GM12892 (cell line): ENCODE measurements at regions not wholly inside any gene's neighbourhood (a gene's known extent, or its start where the extent isn't known, plus 50 kb on each side); places are given as distances from the start of the nearest gene placed in this dataset.
"Not testable (repeated sequence)": the region's sequence is repeated elsewhere in the genome, so short reads cannot be mapped to it uniquely, and the experiment has no call there.

Experiments used
- DNase-seq: peaks from one replicate; pipeline ENCODE4 v3.0.0; 2011; ENCODE audit not compliant: insufficient read length
- FAIRE-seq: peaks from 2 replicates; lab custom pipeline; 2011; peaks lifted over from hg19 to GRCh38; lab: Jason Lieb, UNC
- POLR2A ChIP-seq: IDR thresholded peaks from 2 replicates; pipeline ENCODE4 v1.6.1; 2011; ENCODE audit warnings: low read depth, low read length, control low read depth
- POLR2AphosphoS5 ChIP-seq: IDR thresholded peaks from 2 replicates; pipeline ENCODE4 v1.6.1; 2011; ENCODE audit warnings: low read depth, low read length, control low read depth
- TAF1 ChIP-seq: IDR thresholded peaks from 2 replicates; pipeline ENCODE4 v1.6.1; 2011; ENCODE audit warnings: low read depth, mild to moderate bottlenecking, control low read depth, low read length, borderline replicate concordance

DNA sequence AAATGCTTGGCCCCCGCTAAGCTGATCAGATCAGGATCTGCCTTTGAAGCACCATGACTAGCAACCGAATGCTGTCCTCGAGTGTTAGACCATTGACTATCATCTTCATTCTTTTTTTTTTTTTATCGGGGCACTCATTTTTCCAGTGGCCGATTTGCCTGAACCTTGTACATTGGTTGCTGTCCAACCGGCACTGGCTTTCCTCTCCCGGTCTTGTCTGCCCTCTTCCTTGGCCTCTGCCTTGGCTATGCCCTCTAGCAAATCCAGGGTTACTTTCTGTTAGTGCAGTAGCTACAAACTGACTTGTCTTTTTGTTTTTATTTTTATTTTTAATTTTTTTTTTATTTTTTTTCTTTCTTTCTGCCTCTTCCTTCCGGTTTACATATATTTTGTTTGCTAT is 102.3 kb downstream of the ALG10 start:
- TF ChIP-seq POLR2A (no peak), POLR2AphosphoS5 (no peak), TAF1 (no peak)
- no peak for DNase-seq
- FAIRE-seq, result no peak

DNA sequence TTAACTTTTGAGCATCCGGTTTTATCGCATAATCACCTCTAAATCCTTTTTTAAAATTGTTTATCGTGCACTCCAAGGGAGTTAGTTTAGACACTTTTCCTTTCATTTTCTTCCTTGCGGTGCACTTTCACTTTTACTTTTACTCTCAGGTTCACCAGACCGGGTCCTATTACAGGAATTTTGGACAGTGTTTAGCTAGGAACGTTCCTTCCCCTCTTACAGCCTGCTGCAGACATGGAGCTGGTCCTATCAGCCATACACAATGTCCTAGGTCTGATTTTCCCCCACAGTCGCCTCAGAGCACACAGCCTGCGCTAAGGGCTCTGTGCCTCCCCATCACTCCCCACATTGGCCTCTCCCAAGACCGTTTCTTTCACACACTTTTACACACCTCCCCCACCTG is 103.9 kb downstream of the ALG10 start:
- DNase-seq (no peak), FAIRE-seq (no peak)
- TF ChIP-seq TAF1, result no peak
- TF ChIP-seq POLR2AphosphoS5, result no peak
- TF ChIP-seq POLR2A, result no peak

- no peak for TF ChIP-seq POLR2AphosphoS5
- FAIRE-seq (no peak), DNase-seq (no peak)
Observed at GRCh38 chr12:34126805-34127204, 104.5 kb downstream of the ALG10 start.

- not testable (repeated sequence) for DNase-seq
Observed at GRCh38 chr12:34127379-34127778, 105.1 kb downstream of the ALG10 start.

DNA sequence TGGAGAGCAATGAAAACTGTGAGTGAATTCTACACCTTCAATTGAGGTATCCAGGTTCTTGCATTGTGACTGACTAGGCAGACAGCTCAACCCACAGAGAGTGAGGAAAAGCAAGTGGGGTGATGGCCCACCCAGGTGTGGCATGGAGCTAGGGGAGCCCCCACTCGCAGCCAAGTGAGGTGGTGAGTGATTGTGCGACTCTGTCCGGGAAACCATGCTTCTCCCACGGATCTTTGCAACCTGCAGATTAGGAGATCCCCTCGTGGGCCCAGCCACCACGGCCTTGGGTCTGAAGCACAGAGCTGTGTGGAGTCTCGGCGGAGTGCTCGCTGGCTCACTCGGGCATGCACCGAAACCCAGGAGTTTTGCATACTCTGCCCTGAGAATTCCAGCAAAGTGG is 120.1 kb downstream of the ALG10 start:
- TF ChIP-seq POLR2AphosphoS5, result no peak
- TF ChIP-seq POLR2A, result no peak
- TF ChIP-seq TAF1, result no peak
- no peak for DNase-seq
- FAIRE-seq, result no peak

More at GRCh38 chr12:34127379-34127778, 105.1 kb downstream of the ALG10 start:
- FAIRE-seq, result not testable (repeated sequence)

GRCh38 chr12:34151019-34151418 is 128.7 kb downstream of the ALG10 start:
- DNase-seq, result no peak
- TF ChIP-seq TAF1 (no peak), POLR2AphosphoS5 (no peak), POLR2A (no peak)
- no peak for FAIRE-seq

GRCh38 chr12:34163443-34163842 is 141.1 kb downstream of the ALG10 start:
- no peak for FAIRE-seq
- no peak for DNase-seq
- TF ChIP-seq POLR2A, result no peak
- TF ChIP-seq POLR2AphosphoS5, result no peak
- no peak for TF ChIP-seq TAF1

DNA sequence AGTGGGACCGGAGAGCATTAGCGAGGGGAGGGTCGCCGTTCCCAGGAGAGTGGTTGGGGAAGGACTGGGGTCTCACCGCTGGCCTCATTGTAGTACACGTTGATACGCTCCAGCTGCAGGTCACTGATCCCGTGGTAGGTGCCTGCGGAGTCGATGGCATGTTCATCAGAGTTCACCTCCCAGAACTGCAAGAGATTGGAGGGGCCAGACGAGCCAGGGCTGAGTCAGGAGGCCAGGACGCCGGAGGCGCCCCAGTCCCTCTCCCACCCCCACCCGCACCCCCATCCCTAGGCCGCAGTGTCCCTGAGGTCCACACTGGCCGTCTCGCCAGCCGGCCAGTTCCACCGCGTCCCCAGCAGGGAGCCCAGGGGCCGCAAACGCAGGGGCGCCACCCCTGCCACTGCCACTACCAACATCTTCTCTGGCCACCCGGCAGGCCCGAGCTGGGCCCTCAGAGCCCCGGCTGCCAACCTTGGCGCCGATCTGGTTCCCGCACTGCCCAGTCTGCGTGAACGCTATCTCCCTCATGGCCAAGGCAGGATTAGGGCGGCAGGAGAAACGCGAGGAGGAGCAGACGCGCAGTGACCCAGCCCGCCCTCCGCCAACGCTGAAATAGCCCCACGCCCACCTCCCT is 144.2 kb downstream of the ALG10 start:
- FAIRE-seq (no peak), DNase-seq (no peak)
- no peak for TF ChIP-seq POLR2AphosphoS5
- no peak for TF ChIP-seq TAF1
- no peak for TF ChIP-seq POLR2A

DNA sequence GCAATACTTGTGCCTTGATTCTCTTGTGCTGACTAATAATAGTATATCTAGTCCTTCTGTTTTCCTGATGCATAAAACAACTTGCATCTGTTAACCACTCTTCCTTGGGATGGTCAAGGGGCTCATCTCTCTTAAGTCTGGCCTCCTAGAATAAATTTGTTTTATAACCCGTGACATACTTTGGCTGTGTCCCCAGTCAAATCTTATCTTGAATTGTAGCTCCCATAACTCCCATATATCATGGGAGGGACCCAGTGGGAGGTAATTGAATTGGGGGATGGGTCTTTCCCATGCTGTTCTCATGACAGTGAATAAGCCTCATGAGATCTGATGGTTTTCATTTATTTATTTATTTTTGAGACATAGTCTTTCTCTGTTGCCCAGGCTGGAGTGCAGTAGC is 146.2 kb downstream of the ALG10 start:
- DNase-seq, FAIRE-seq: not testable (repeated sequence)

- TF ChIP-seq POLR2AphosphoS5 (no peak), TAF1 (no peak), POLR2A (no peak)
- FAIRE-seq, result no peak
- DNase-seq, result no peak
Observed at GRCh38 chr12:34186492-34186891, 164.2 kb downstream of the ALG10 start.

GRCh38 chr12:34188974-34189373 is 166.7 kb downstream of the ALG10 start:
- FAIRE-seq, result no peak
- DNase-seq, result no peak

DNA sequence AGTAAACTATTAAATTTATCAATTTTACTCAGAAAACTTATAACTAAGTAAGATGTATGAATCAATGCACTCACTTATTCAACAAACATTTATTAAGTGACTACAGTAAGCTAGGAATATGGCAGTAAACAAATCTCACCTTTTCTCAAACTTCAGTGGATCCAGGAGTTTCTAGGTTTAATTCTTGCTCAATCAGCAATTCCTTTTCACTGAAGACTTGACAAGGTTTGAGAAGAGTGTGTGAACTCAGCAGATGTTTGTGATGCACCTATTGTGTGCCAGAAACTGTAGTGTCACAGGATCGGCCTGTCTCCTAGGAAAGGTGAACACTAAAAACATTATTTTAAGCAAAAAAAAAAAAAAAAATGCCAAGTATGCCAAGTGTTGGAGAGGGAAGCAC is 167.8 kb downstream of the ALG10 start:
- TF ChIP-seq POLR2AphosphoS5 (no peak), POLR2A (no peak), TAF1 (no peak)
- FAIRE-seq, result no peak
- DNase-seq, result no peak

More at GRCh38 chr12:34188974-34189373, 166.7 kb downstream of the ALG10 start:
- TF ChIP-seq POLR2AphosphoS5 (no peak), POLR2A (no peak), TAF1 (no peak)

GRCh38 chr12:34198924-34199323 is 176.6 kb downstream of the ALG10 start:
- TF ChIP-seq POLR2A (no peak), POLR2AphosphoS5 (no peak), TAF1 (no peak)
- DNase-seq (no peak), FAIRE-seq (no peak)
